Mucosa of stomach (tissue), 1 donor: ENCODE measurements at regions not wholly inside any gene's neighbourhood (a gene's known extent, or its start where the extent isn't known, plus 50 kb on each side); places are given as distances from the start of the nearest gene placed in this dataset.

ENCODE experiments used
- H3K27me3 ChIP-seq: one replicate; pipeline ENCODE4 v1.7.0; 2013; ENCODE audit warnings: mild to moderate bottlenecking, low read length; ENCODE audit not compliant: control insufficient read depth, insufficient read depth
- H3K36me3 ChIP-seq: one replicate; pipeline ENCODE4 v1.7.0; 2013; ENCODE audit warnings: low read length; ENCODE audit not compliant: control insufficient read depth, insufficient read depth
- H3K4me1 ChIP-seq: one replicate; pipeline ENCODE4 v1.7.0; 2013; ENCODE audit warnings: mild to moderate bottlenecking, low read length; ENCODE audit not compliant: control insufficient read depth, insufficient read depth
- H3K4me3 ChIP-seq: one replicate; pipeline ENCODE4 v1.7.0; 2013; ENCODE audit warnings: low read length
- H3K9ac ChIP-seq: one replicate; pipeline ENCODE4 v1.7.0; 2013; ENCODE audit warnings: mild to moderate bottlenecking, low read length, moderate library complexity
- H3K9me3 ChIP-seq: one replicate; pipeline ENCODE4 v1.7.0; 2013; ENCODE audit warnings: mild to moderate bottlenecking, low read length, moderate library complexity; ENCODE audit not compliant: control insufficient read depth
- donor health status: Pancreatic carcinoma.

DNA sequence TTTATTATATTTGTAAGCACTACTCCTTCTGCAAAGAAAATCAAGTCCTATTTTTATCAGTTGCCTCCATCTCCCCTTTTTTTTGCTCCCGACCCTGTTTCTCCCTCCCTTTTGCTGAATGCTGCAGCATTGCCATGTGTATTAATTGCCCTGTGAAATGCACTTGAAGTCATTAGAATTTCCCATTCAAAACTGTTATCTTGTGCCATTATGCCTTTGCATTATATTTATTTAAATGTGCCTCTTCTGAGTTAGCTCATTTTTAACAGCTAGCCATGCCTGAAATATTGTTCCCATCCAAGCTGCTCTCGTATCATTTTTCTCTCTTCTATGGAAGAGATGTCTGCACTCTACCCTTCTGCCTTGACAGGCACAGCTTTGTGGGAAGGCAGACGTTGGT, 404.0 kb upstream of the PLXNA2 start:
- no peaks in the 10 kb centered on the region for H3K27me3 ChIP-seq
- H3K9ac ChIP-seq: no peak overlapping the region
- H3K4me1 ChIP-seq: no peaks in the 10 kb centered on the region
- no peak overlapping the region for H3K4me3 ChIP-seq
- no peaks in the 10 kb centered on the region for H3K9me3 ChIP-seq
- no peaks in the 10 kb centered on the region for H3K36me3 ChIP-seq

- H3K27me3 ChIP-seq: no peaks in the 10 kb centered on the region
- H3K4me3 ChIP-seq: no peak overlapping the region
- H3K4me1 ChIP-seq: no peaks in the 10 kb centered on the region
- no peaks in the 10 kb centered on the region for H3K36me3 ChIP-seq
- H3K9me3 ChIP-seq: no peaks in the 10 kb centered on the region
- no peak overlapping the region for H3K9ac ChIP-seq
Measured at GRCh38 chr1:208652296-208653160, 408.3 kb upstream of the PLXNA2 start.

DNA sequence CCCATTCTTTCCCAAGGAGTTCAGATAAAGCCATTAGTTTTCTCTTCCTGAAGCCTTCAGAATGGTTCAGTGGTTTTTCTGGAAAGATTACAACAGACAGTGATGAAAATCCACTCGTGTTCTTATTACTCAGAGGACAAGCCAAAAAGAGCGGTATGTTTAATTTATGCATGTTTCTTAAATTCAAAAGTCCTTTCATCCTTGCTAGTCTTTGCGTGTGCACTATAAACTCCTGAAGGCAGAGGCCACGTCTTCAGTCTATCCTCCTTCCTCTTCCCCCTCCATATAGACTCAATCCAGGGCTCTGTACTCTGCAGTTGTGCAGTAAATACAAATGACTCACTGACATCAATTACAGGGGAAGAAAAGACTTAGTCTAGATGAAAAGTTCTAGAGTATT, 409.2 kb upstream of the PLXNA2 start:
- no peaks in the 10 kb centered on the region for H3K36me3 ChIP-seq

DNA sequence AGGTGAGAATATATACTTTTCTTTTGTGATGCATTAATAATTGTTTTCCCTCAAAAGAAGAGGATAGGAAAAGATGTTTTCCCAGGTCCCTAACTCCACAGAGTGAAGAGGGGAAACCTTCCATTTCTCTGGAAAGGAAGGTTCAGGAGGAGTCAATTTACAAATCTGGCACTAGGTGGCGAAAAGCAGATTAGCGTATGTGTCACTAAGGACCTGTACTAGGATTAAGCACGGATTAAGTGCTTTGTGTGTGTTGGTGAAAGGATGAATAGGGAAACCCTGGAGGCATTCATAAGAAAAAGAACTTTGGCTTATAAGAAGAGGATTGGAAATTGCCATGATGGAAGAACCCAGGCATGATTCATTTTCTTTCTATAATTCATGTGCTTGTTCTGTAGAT, 410.1 kb upstream of the PLXNA2 start:
- no peaks in the 10 kb centered on the region for H3K27me3 ChIP-seq
- H3K4me3 ChIP-seq: no peak overlapping the region
- no peaks in the 10 kb centered on the region for H3K36me3 ChIP-seq
- H3K9ac ChIP-seq: no peak overlapping the region
- H3K4me1 ChIP-seq: no peaks in the 10 kb centered on the region
- no peaks in the 10 kb centered on the region for H3K9me3 ChIP-seq

More for the DNA sequence above, 409.2 kb upstream of the PLXNA2 start:
- Histone ChIP-seq H3K9ac (no peak overlapping the region), H3K4me3 (no peak overlapping the region), H3K9me3 (no peaks in the 10 kb centered on the region), H3K27me3 (no peaks in the 10 kb centered on the region), H3K4me1 (no peaks in the 10 kb centered on the region)

- H3K9ac ChIP-seq: no peak overlapping the region
- no peak overlapping the region for H3K4me3 ChIP-seq
- H3K36me3 ChIP-seq: no peaks in the 10 kb centered on the region
- no peaks in the 10 kb centered on the region for H3K4me1 ChIP-seq
- no peaks in the 10 kb centered on the region for H3K27me3 ChIP-seq
- no peaks in the 10 kb centered on the region for H3K9me3 ChIP-seq
Measured at GRCh38 chr1:208665936-208666335, 421.8 kb upstream of the PLXNA2 start.

DNA sequence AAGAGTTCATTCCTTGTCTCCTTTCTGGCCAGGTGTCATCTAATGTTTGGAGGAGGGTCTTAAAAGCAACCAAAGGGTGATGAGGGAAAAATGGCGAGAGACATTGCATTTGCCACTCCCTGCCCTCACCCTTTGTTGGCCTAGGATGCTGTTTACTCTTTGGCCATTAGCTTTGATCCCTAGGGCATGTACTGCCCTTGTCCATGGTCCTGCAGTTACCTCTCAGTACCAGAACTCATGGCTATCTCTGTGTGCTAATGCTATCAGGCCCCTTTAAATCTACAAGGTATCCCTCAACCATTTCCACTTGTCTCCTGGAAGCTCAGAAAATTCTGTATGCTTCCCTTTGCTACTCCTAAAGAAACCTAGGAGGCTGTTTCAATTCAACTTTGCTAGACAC, 424.8 kb upstream of the PLXNA2 start:
- Histone ChIP-seq H3K36me3 (no peaks in the 10 kb centered on the region), H3K27me3 (no peaks in the 10 kb centered on the region), H3K4me3 (no peak overlapping the region)

DNA sequence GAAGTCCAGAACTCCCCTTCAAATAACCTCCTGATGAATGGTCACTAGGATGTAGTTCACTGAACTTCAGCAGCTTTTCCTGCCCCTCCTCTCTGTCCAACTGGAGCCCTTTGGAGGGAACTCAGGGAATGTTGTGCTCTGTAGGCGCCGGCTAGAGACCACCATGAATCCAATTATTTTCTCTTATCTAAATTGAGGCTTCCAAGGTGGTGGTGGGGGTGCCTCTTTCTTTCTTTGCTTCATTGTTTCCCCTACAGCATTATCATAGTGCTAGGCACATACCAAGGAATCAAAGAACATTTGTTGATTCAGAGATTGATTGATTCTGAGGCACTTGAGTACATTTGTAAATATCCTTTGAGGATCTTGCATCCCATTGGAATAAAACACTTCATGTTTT, 426.6 kb upstream of the PLXNA2 start:
- Histone ChIP-seq H3K4me1 (no peaks in the 10 kb centered on the region), H3K9ac (no peak overlapping the region), H3K4me3 (no peak overlapping the region), H3K36me3 (no peaks in the 10 kb centered on the region), H3K27me3 (no peaks in the 10 kb centered on the region), H3K9me3 (no peaks in the 10 kb centered on the region)

More for the DNA sequence above, 424.8 kb upstream of the PLXNA2 start:
- Histone ChIP-seq H3K9me3 (no peaks in the 10 kb centered on the region), H3K9ac (no peak overlapping the region), H3K4me1 (no peaks in the 10 kb centered on the region)

GRCh38 chr1:208681878-208682663, 437.9 kb upstream of the PLXNA2 start:
- Histone ChIP-seq H3K9me3 (no peaks in the 10 kb centered on the region), H3K36me3 (no peaks in the 10 kb centered on the region)

DNA sequence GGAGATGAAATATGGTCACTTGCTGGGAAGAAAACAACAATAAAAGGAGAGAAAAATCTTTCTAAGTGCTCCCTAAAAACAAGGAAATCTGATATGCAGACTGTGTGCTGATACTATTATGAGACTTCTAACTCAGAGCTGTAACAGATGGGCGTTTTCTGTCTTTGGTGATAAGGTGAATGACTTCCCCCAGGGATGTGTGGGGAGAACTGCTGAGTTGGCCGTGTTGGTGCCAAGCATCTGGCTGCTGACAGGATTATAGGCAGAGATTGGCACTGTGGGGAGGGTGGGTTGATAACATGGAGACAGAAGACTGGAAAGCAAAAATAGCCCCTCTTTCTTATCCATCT, 438.5 kb upstream of the PLXNA2 start:
- H3K36me3 ChIP-seq: no peaks in the 10 kb centered on the region
- no peak overlapping the region for H3K4me3 ChIP-seq
- no peaks in the 10 kb centered on the region for H3K9me3 ChIP-seq
- H3K4me1 ChIP-seq: peaks cover 4% of the 10 kb centered on the region
- no peaks in the 10 kb centered on the region for H3K27me3 ChIP-seq
- no peak overlapping the region for H3K9ac ChIP-seq

More at GRCh38 chr1:208681878-208682663, 437.9 kb upstream of the PLXNA2 start:
- H3K27me3 ChIP-seq: no peaks in the 10 kb centered on the region
- no peak overlapping the region for H3K9ac ChIP-seq
- H3K4me3 ChIP-seq: no peak overlapping the region
- peaks cover 4% of the 10 kb centered on the region for H3K4me1 ChIP-seq

GRCh38 chr1:208683141-208683540, 439.0 kb upstream of the PLXNA2 start:
- H3K36me3 ChIP-seq: no peaks in the 10 kb centered on the region
- H3K4me3 ChIP-seq: no peak overlapping the region
- peaks cover 4% of the 10 kb centered on the region for H3K4me1 ChIP-seq
- no peak overlapping the region for H3K9ac ChIP-seq
- H3K9me3 ChIP-seq: no peaks in the 10 kb centered on the region
- H3K27me3 ChIP-seq: no peaks in the 10 kb centered on the region

DNA sequence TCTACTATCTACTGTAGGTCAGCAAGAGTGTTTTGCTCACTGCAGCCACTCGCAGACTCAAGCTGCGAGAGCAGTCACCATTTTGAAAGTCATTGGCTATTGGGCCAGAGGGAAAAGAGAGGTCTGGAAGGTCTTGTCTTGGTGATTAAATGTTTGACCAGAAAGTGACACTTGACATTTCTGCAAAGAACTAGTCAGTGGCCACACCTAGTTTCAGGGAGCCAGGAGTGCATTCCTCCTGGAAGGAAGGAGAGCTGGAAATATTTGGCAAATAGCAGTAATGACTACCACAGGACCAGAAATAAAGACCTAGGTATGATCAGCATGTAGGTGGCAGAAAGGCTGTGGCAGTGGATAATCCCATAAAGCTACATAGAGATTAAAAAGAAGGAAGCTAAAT, 440.0 kb upstream of the PLXNA2 start:
- Histone ChIP-seq H3K4me1 (peaks cover 8% of the 10 kb centered on the region), H3K9me3 (no peaks in the 10 kb centered on the region), H3K27me3 (no peaks in the 10 kb centered on the region), H3K4me3 (no peak overlapping the region), H3K9ac (no peak overlapping the region), H3K36me3 (no peaks in the 10 kb centered on the region)

DNA sequence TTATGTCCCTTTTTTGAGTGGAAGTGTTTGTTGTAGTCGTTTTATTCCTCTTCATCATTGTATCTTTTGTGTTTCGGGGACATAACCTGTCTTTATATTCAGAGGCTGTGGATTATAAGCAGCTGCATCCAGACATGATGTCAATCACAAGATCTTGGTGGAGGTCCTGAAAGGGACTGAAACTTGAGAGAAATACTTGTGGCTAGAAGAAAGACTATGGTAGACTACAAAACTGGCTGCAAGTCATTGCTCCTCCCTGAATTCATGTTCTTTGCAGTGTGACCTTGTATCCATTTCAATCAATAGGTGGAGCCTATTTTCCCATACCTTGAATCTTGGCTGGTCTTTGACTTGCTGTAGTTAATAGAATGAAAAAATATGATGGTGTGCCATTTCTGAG, 442.4 kb upstream of the PLXNA2 start:
- Histone ChIP-seq H3K36me3 (no peaks in the 10 kb centered on the region), H3K27me3 (no peaks in the 10 kb centered on the region), H3K9ac (no peak overlapping the region), H3K4me3 (no peak overlapping the region), H3K4me1 (peaks cover 8% of the 10 kb centered on the region), H3K9me3 (no peaks in the 10 kb centered on the region)
